ENCODE measurements at regions not wholly inside any gene's neighbourhood (a gene's known extent, or its start where the extent isn't known, plus 50 kb on each side); places are given as distances from the start of the nearest gene placed in this dataset.
A peak's percentile ranks its signal among the peaks of the same experiment; 100 is the strongest.
"Not testable (repeated sequence)": the region's sequence is repeated elsewhere in the genome, so short reads cannot be mapped to it uniquely, and the experiment has no call there.

- DNase-seq (ENCODE audit: extremely low read depth in 1 of 11, low read depth in 9 of 11, low spot score in 4 of 11), result peak in 4 of 11 donors; percentile 5 to 16 (median 6)
Measured at GRCh38 chr17:54426296-54426886, 474.3 kb upstream of the TOM1L1 start.

- no peak for DNase-seq (ENCODE audit: extremely low read depth in 1 of 11, low read depth in 9 of 11, low spot score in 4 of 11)
Measured at GRCh38 chr17:54435966-54436365, 464.7 kb upstream of the TOM1L1 start.

- DNase-seq (ENCODE audit: extremely low read depth in 1 of 11, low read depth in 9 of 11, low spot score in 4 of 11), result no peak
Measured at GRCh38 chr17:54439816-54440215, 460.8 kb upstream of the TOM1L1 start.

GRCh38 chr17:54451051-54451450 lies 449.6 kb upstream of the TOM1L1 start:
- DNase-seq (ENCODE audit: extremely low read depth in 1 of 11, low read depth in 9 of 11, low spot score in 4 of 11), result no peak

GRCh38 chr17:54452666-54453348 lies 447.8 kb upstream of the TOM1L1 start:
- no peak for DNase-seq (ENCODE audit: extremely low read depth in 1 of 11, low read depth in 9 of 11, low spot score in 4 of 11)

GRCh38 chr17:54455251-54455868 lies 445.3 kb upstream of the TOM1L1 start:
- DNase-seq (ENCODE audit: extremely low read depth in 1 of 11, low read depth in 9 of 11, low spot score in 4 of 11), result no peak

GRCh38 chr17:54465443-54465842 lies 435.2 kb upstream of the TOM1L1 start:
- not testable (repeated sequence) for DNase-seq (ENCODE audit: extremely low read depth in 1 of 11, low read depth in 9 of 11, low spot score in 4 of 11)

- no peak for DNase-seq (ENCODE audit: extremely low read depth in 1 of 11, low read depth in 9 of 11, low spot score in 4 of 11)
Measured at GRCh38 chr17:54466875-54467274, 433.8 kb upstream of the TOM1L1 start.

GRCh38 chr17:54482843-54483242 lies 417.8 kb upstream of the TOM1L1 start:
- DNase-seq (ENCODE audit: extremely low read depth in 1 of 11, low read depth in 9 of 11, low spot score in 4 of 11), result peak in 2 of 11 donors; percentile 4 to 11

GRCh38 chr17:54493691-54494090 lies 407.0 kb upstream of the TOM1L1 start:
- no peak for DNase-seq (ENCODE audit: extremely low read depth in 1 of 11, low read depth in 9 of 11, low spot score in 4 of 11)

GRCh38 chr17:54494721-54495715 lies 405.6 kb upstream of the TOM1L1 start:
- DNase-seq (ENCODE audit: extremely low read depth in 1 of 11, low read depth in 9 of 11, low spot score in 4 of 11), result no peak

- DNase-seq (ENCODE audit: extremely low read depth in 1 of 11, low read depth in 9 of 11, low spot score in 4 of 11), result no peak
Measured at GRCh38 chr17:54505404-54505803, 395.2 kb upstream of the TOM1L1 start.

GRCh38 chr17:54518706-54519105 lies 381.9 kb upstream of the TOM1L1 start:
- DNase-seq (ENCODE audit: extremely low read depth in 1 of 11, low read depth in 9 of 11, low spot score in 4 of 11), result no peak

GRCh38 chr17:54521137-54521536 lies 379.5 kb upstream of the TOM1L1 start:
- no peak for DNase-seq (ENCODE audit: extremely low read depth in 1 of 11, low read depth in 9 of 11, low spot score in 4 of 11)

GRCh38 chr17:54524501-54524900 lies 376.2 kb upstream of the TOM1L1 start:
- no peak for DNase-seq (ENCODE audit: extremely low read depth in 1 of 11, low read depth in 9 of 11, low spot score in 4 of 11)

- no peak for DNase-seq (ENCODE audit: extremely low read depth in 1 of 11, low read depth in 9 of 11, low spot score in 4 of 11)
Measured at GRCh38 chr17:54527941-54528340, 372.7 kb upstream of the TOM1L1 start.

GRCh38 chr17:54530398-54530797 lies 370.3 kb upstream of the TOM1L1 start:
- no peak for DNase-seq (ENCODE audit: extremely low read depth in 1 of 11, low read depth in 9 of 11, low spot score in 4 of 11)

- no peak for DNase-seq (ENCODE audit: extremely low read depth in 1 of 11, low read depth in 9 of 11, low spot score in 4 of 11)
Measured at GRCh38 chr17:54536306-54536705, 364.3 kb upstream of the TOM1L1 start.

- no peak for DNase-seq (ENCODE audit: extremely low read depth in 1 of 11, low read depth in 9 of 11, low spot score in 4 of 11)
Measured at GRCh38 chr17:54537656-54538055, 363.0 kb upstream of the TOM1L1 start.
